HEK293 (cell line): ENCODE measurements at regions not wholly inside any gene's neighbourhood (a gene's known extent, or its start where the extent isn't known, plus 50 kb on each side); places are given as distances from the start of the nearest gene placed in this dataset.

Experiments used
- CTCF ChIA-PET: fragments of 350-600 bp; formaldehyde crosslinking; extraction: SDS; loops from one replicate; lab custom pipeline; 2021; ENCODE audit warnings: antibody characterized with exemption; lab: Yijun Ruan, JAX
- POLR2A ChIA-PET: fragments of 300-600 bp; formaldehyde crosslinking; extraction: SDS; loops from one replicate; lab custom pipeline; 2020; ENCODE audit warnings: antibody characterized with exemption, inconsistent platforms; lab: Yijun Ruan, JAX
- H3K27ac ChIP-seq: fragments of 200-500 bp; sonication (Bioruptor generic); 2 replicates; pipeline ENCODE4 v1.5.1; 2014; ENCODE audit warnings: low read depth, low read length, control low read depth, inconsistent platforms; ENCODE audit errors: extremely low read depth
- H3K36me3 ChIP-seq, 2 experiments: fragments of 200-500 bp in 1 of 2; sonication (Bioruptor generic) in 1 of 2; 1 replicate in 1 of 2; 2 replicates in 1 of 2; pipeline ENCODE4 v1.5.1; 2014 to 2017; ENCODE audit warnings: inconsistent platforms in 2 of 2, low read length in 2 of 2; ENCODE audit not compliant: control insufficient read depth in 2 of 2, insufficient read depth in 1 of 2
- H3K4me1 ChIP-seq: fragments of 200-500 bp; sonication (Bioruptor generic); 2 replicates; pipeline ENCODE4 v1.5.1; 2014; ENCODE audit warnings: mild to moderate bottlenecking, low read length, inconsistent platforms; ENCODE audit not compliant: control insufficient read depth, insufficient read depth
- H3K4me3 ChIP-seq: 2 replicates; pipeline ENCODE4 v1.5.1; 2011; ENCODE audit warnings: low read depth, mild to moderate bottlenecking, control low read depth, low read length, moderate library complexity
- H3K9me3 ChIP-seq: fragments of 200-500 bp; sonication (Bioruptor generic); 2 replicates; pipeline ENCODE4 v1.5.1; 2014; ENCODE audit warnings: low read depth, low read length, inconsistent platforms; ENCODE audit not compliant: control insufficient read depth, insufficient read depth
- EGR2 ChIP-seq: fragments of 450-650 bp; formaldehyde crosslinking; IDR thresholded peaks from 2 replicates; pipeline ENCODE4 v1.5.1; 2016; ENCODE audit warnings: low read depth, missing biosample characterization, missing genetic modification characterization
- GFI1B ChIP-seq: fragments of 450-650 bp; formaldehyde crosslinking; IDR thresholded peaks from 2 replicates; pipeline ENCODE4 v1.5.1; 2016; ENCODE audit warnings: missing biosample characterization, missing genetic modification characterization
- GLI2 ChIP-seq: fragments of 450-650 bp; formaldehyde crosslinking; IDR thresholded peaks from 2 replicates; pipeline ENCODE4; 2017; ENCODE audit warnings: missing biosample characterization, missing genetic modification characterization, low read depth, borderline replicate concordance
- IKZF3 ChIP-seq: fragments of 450-650 bp; IDR thresholded peaks from 2 replicates; pipeline ENCODE4 v1.5.0; 2018; ENCODE audit warnings: missing biosample characterization, mild to moderate bottlenecking, missing genetic modification characterization, moderate library complexity
- INSM2 ChIP-seq: fragments of 450-650 bp; formaldehyde crosslinking; IDR thresholded peaks from 2 replicates; pipeline ENCODE4 v1.5.1; 2016; ENCODE audit warnings: missing biosample characterization, missing genetic modification characterization
- OVOL3 ChIP-seq: fragments of 450-650 bp; formaldehyde crosslinking; IDR thresholded peaks from 2 replicates; pipeline ENCODE4 v1.5.1; 2016; ENCODE audit warnings: missing biosample characterization, missing genetic modification characterization
- PRDM10 ChIP-seq: fragments of 450-650 bp; formaldehyde crosslinking; IDR thresholded peaks from 2 replicates; pipeline ENCODE4 v1.5.1; 2016; ENCODE audit warnings: missing biosample characterization, missing genetic modification characterization
- PRDM6 ChIP-seq: fragments of 450-650 bp; formaldehyde crosslinking; IDR thresholded peaks from 2 replicates; pipeline ENCODE4 v1.5.1; 2017; ENCODE audit warnings: missing biosample characterization, missing genetic modification characterization
- REPIN1 ChIP-seq: fragments of 450-650 bp; formaldehyde crosslinking; IDR thresholded peaks from 2 replicates; pipeline ENCODE4 v1.5.1; 2017; ENCODE audit warnings: missing biosample characterization, missing genetic modification characterization, low read depth
- REST ChIP-seq: fragments of 450-650 bp; formaldehyde crosslinking; IDR thresholded peaks from 2 replicates; pipeline ENCODE4 v1.5.1; 2016; ENCODE audit warnings: missing biosample characterization, missing genetic modification characterization
- SETDB1 ChIP-seq: IDR thresholded peaks from one replicate; pipeline ENCODE4 v1.6.1; 2017; ENCODE audit warnings: mild to moderate bottlenecking, low read length, moderate library complexity, mixed read lengths; ENCODE audit not compliant: insufficient read length
- SP2 ChIP-seq: fragments of 450-650 bp; formaldehyde crosslinking; IDR thresholded peaks from 2 replicates; pipeline ENCODE4 v1.5.1; 2016; ENCODE audit warnings: missing biosample characterization, missing genetic modification characterization
- ZBTB44 ChIP-seq: fragments of 450-650 bp; IDR thresholded peaks from 2 replicates; pipeline ENCODE4 v1.5.1; 2018; ENCODE audit warnings: missing biosample characterization, mild to moderate bottlenecking, missing genetic modification characterization
- ZBTB8A ChIP-seq: fragments of 450-650 bp; formaldehyde crosslinking; IDR thresholded peaks from 2 replicates; pipeline ENCODE4 v1.5.1; 2016; ENCODE audit warnings: missing biosample characterization, missing genetic modification characterization
- ZEB2 ChIP-seq: fragments of 450-650 bp; formaldehyde crosslinking; IDR thresholded peaks from 2 replicates; pipeline ENCODE4 v1.5.1; 2016; ENCODE audit warnings: missing biosample characterization, missing genetic modification characterization
- ZIC2 ChIP-seq: fragments of 450-650 bp; formaldehyde crosslinking; IDR thresholded peaks from 2 replicates; pipeline ENCODE4 v1.5.1; 2016; ENCODE audit warnings: missing biosample characterization, missing genetic modification characterization
- ZNF175 ChIP-seq: fragments of 450-650 bp; formaldehyde crosslinking; IDR thresholded peaks from 2 replicates; pipeline ENCODE4 v1.5.1; 2016; ENCODE audit warnings: missing biosample characterization, missing genetic modification characterization
- ZNF23 ChIP-seq: fragments of 450-650 bp; formaldehyde crosslinking; IDR thresholded peaks from 2 replicates; pipeline ENCODE4 v1.5.1; 2016; ENCODE audit warnings: missing biosample characterization, missing genetic modification characterization, borderline replicate concordance
- ZNF311 ChIP-seq: fragments of 450-650 bp; formaldehyde crosslinking; IDR thresholded peaks from 2 replicates; pipeline ENCODE4 v1.5.1; 2017; ENCODE audit warnings: missing biosample characterization, missing genetic modification characterization, borderline replicate concordance
- ZNF426 ChIP-seq: fragments of 450-650 bp; formaldehyde crosslinking; IDR thresholded peaks from 2 replicates; pipeline ENCODE4 v1.5.1; 2017; ENCODE audit warnings: missing biosample characterization, missing genetic modification characterization, mild to moderate bottlenecking, inconsistent platforms, moderate library complexity
- ZNF621 ChIP-seq: fragments of 450-650 bp; formaldehyde crosslinking; IDR thresholded peaks from 2 replicates; pipeline ENCODE4 v1.5.1; 2017; ENCODE audit warnings: missing biosample characterization, missing genetic modification characterization
- ZNF660 ChIP-seq: fragments of 450-650 bp; IDR thresholded peaks from 2 replicates; pipeline ENCODE4 v1.5.1; 2018; ENCODE audit warnings: missing biosample characterization, mild to moderate bottlenecking, missing genetic modification characterization
- ZNF670 ChIP-seq: fragments of 450-650 bp; formaldehyde crosslinking; IDR thresholded peaks from 2 replicates; pipeline ENCODE4 v1.5.1; 2016; ENCODE audit warnings: missing biosample characterization, missing genetic modification characterization, low read depth
- ZNF707 ChIP-seq: fragments of 450-650 bp; formaldehyde crosslinking; IDR thresholded peaks from 2 replicates; pipeline ENCODE4 v1.5.1; 2016; ENCODE audit warnings: missing biosample characterization, missing genetic modification characterization
- ZNF747 ChIP-seq: fragments of 450-650 bp; formaldehyde crosslinking; IDR thresholded peaks from 2 replicates; pipeline ENCODE4 v1.5.1; 2016; ENCODE audit warnings: missing biosample characterization, missing genetic modification characterization
- ZNF830 ChIP-seq: fragments of 450-650 bp; IDR thresholded peaks from 2 replicates; pipeline ENCODE4 v1.5.0; 2018; ENCODE audit warnings: missing biosample characterization, missing genetic modification characterization, low read depth, mild to moderate bottlenecking, moderate library complexity

GRCh38 chr15:46617507-46617906 is 982.7 kb downstream of the SQOR start:
- Histone ChIP-seq H3K9me3 (no peaks in the 10 kb centered on the region), H3K27ac (no peak overlapping the region), H3K36me3 (no peaks in the 10 kb centered on the region), H3K4me3 (no peak overlapping the region), H3K4me1 (no peaks in the 10 kb centered on the region)
- ChIA-PET POLR2A (no interaction called here), CTCF (no interaction called here)
- no peak for TF ChIP-seq OVOL3
- TF ChIP-seq SETDB1, result no peak
- no peak for TF ChIP-seq EGR2
- TF ChIP-seq ZNF23, result no peak
- no peak for TF ChIP-seq GLI2 (tag by site-specific recombination)
- no peak for TF ChIP-seq REPIN1
- no peak for TF ChIP-seq IKZF3 (tag by site-specific recombination)
- no peak for TF ChIP-seq REST (tag by site-specific recombination)
- no peak for TF ChIP-seq ZNF311 (tag by site-specific recombination)
- TF ChIP-seq ZNF707, result no peak
- TF ChIP-seq ZNF621, result no peak
- TF ChIP-seq ZNF830 (tag by site-specific recombination), result no peak
- no peak for TF ChIP-seq ZNF670 (tag by site-specific recombination)
- TF ChIP-seq ZIC2 (tag by site-specific recombination), result no peak
- TF ChIP-seq ZEB2, result no peak
- TF ChIP-seq ZNF660, result no peak
- no peak for TF ChIP-seq PRDM6
- no peak for TF ChIP-seq ZNF175 (tag by site-specific recombination)
- no peak for TF ChIP-seq ZNF747
- no peak for TF ChIP-seq ZBTB44 (tag by site-specific recombination)

GRCh38 chr15:46618984-46619383 is 984.2 kb downstream of the SQOR start:
- H3K4me1 ChIP-seq, result no peaks in the 10 kb centered on the region
- no peaks in the 10 kb centered on the region for H3K9me3 ChIP-seq
- H3K27ac ChIP-seq, result no peak overlapping the region
- H3K36me3 ChIP-seq, result no peaks in the 10 kb centered on the region
- no peak overlapping the region for H3K4me3 ChIP-seq
- CTCF ChIA-PET, result no interaction called here
- POLR2A ChIA-PET, result no interaction called here
- no peak for TF ChIP-seq ZNF426 (tag by site-specific recombination)
- no peak for TF ChIP-seq ZBTB8A (tag by site-specific recombination)
- no peak for TF ChIP-seq GFI1B
- no peak for TF ChIP-seq INSM2 (tag by site-specific recombination)
- no peak for TF ChIP-seq SP2 (tag by site-specific recombination)
- TF ChIP-seq PRDM10 (tag by site-specific recombination), result no peak
